Glutamatergic neuron (in vitro differentiated cells): ENCODE measurements at regions not wholly inside any gene's neighbourhood (a gene's known extent, or its start where the extent isn't known, plus 50 kb on each side); places are given as distances from the start of the nearest gene placed in this dataset.

Source experiments
- DNase-seq: peaks from one replicate; pipeline ENCODE4 v3.0.0; 2022
- H3K27ac Mint-ChIP-seq: one replicate; pipeline ENCODE4 v1.8.0; 2020; ENCODE audit warnings: mild to moderate bottlenecking, mixed read lengths, inconsistent platforms; ENCODE audit not compliant: unreplicated experiment
- H3K27me3 Mint-ChIP-seq: one replicate; pipeline ENCODE4 v1.8.0; 2020; ENCODE audit warnings: mild to moderate bottlenecking, moderate library complexity, mixed read lengths, inconsistent platforms; ENCODE audit not compliant: unreplicated experiment
- H3K36me3 Mint-ChIP-seq: one replicate; pipeline ENCODE4 v1.8.0; 2020; ENCODE audit warnings: mild to moderate bottlenecking, mixed read lengths, inconsistent platforms; ENCODE audit not compliant: unreplicated experiment
- H3K4me1 Mint-ChIP-seq: one replicate; pipeline ENCODE4 v1.8.0; 2020; ENCODE audit warnings: mild to moderate bottlenecking, low read depth, mixed read lengths, inconsistent platforms; ENCODE audit not compliant: unreplicated experiment
- H3K4me3 Mint-ChIP-seq: one replicate; pipeline ENCODE4 v1.8.0; 2020; ENCODE audit warnings: mild to moderate bottlenecking, mixed read lengths, inconsistent platforms; ENCODE audit not compliant: unreplicated experiment
- H3K9me3 Mint-ChIP-seq: one replicate; pipeline ENCODE4 v1.8.0; 2020; ENCODE audit warnings: mild to moderate bottlenecking, moderate library complexity, mixed read lengths, inconsistent platforms; ENCODE audit not compliant: unreplicated experiment
- TF ChIP-seq, protein P1 (sequence below): fragments of 200-600 bp; sonication (generic); IDR thresholded peaks from one replicate; pipeline ENCODE4 v1.5.0; 2021; ENCODE audit not compliant: partially characterized antibody, unreplicated experiment

GRCh38 chr1:229207916-229208315 is 63.0 kb upstream of the RAB4A start:
- no peak for DNase-seq

GRCh38 chr1:229208481-229208880 is 62.4 kb upstream of the RAB4A start:
- TF ChIP-seq, protein P1, sequence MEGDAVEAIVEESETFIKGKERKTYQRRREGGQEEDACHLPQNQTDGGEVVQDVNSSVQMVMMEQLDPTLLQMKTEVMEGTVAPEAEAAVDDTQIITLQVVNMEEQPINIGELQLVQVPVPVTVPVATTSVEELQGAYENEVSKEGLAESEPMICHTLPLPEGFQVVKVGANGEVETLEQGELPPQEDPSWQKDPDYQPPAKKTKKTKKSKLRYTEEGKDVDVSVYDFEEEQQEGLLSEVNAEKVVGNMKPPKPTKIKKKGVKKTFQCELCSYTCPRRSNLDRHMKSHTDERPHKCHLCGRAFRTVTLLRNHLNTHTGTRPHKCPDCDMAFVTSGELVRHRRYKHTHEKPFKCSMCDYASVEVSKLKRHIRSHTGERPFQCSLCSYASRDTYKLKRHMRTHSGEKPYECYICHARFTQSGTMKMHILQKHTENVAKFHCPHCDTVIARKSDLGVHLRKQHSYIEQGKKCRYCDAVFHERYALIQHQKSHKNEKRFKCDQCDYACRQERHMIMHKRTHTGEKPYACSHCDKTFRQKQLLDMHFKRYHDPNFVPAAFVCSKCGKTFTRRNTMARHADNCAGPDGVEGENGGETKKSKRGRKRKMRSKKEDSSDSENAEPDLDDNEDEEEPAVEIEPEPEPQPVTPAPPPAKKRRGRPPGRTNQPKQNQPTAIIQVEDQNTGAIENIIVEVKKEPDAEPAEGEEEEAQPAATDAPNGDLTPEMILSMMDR = no peak
- peaks cover 6% of the 10 kb centered on the region for H3K36me3 Mint-ChIP-seq
- H3K27me3 Mint-ChIP-seq = peaks cover 2% of the 10 kb centered on the region
- DNase-seq = no peak
- H3K4me3 Mint-ChIP-seq = no peak overlapping the region
- peaks cover 3% of the 10 kb centered on the region for H3K9me3 Mint-ChIP-seq
- H3K27ac Mint-ChIP-seq = no peak overlapping the region
- peaks cover 8% of the 10 kb centered on the region for H3K4me1 Mint-ChIP-seq

More at GRCh38 chr1:229207916-229208315, 63.0 kb upstream of the RAB4A start:
- TF ChIP-seq, protein P1 = no peak
- no peak overlapping the region for H3K4me3 Mint-ChIP-seq
- H3K36me3 Mint-ChIP-seq = peaks cover 6% of the 10 kb centered on the region
- peaks cover 2% of the 10 kb centered on the region for H3K27me3 Mint-ChIP-seq
- no peak overlapping the region for H3K27ac Mint-ChIP-seq
- H3K4me1 Mint-ChIP-seq = peaks cover 12% of the 10 kb centered on the region
- H3K9me3 Mint-ChIP-seq = peaks cover 3% of the 10 kb centered on the region

DNA sequence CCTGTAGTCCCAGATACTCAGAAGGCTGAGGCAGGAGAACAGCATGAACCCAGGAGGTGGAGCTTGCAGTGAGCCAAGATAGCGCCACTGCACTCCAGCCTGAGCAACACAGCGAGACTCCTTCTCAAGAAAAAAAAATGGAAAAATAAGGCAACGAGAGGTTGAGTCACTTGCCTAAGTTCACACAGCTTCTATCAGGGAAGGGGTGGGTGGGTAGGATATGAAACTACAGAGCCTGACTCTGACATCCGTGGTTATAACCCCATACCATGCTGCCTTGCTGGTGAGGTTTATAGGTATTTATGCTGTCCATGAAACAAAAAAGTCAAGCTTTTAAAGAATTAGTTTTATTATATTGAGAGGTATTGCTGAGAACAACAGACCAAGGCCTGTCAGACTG is 61.5 kb upstream of the RAB4A start:
- H3K27me3 Mint-ChIP-seq = peaks cover 2% of the 10 kb centered on the region
- H3K27ac Mint-ChIP-seq = no peak overlapping the region
- peaks cover 8% of the 10 kb centered on the region for H3K4me1 Mint-ChIP-seq
- DNase-seq = no peak
- TF ChIP-seq, protein P1 = no peak
- peaks cover 6% of the 10 kb centered on the region for H3K36me3 Mint-ChIP-seq
- H3K9me3 Mint-ChIP-seq = peaks cover 3% of the 10 kb centered on the region
- H3K4me3 Mint-ChIP-seq = no peak overlapping the region

- Mint-ChIP-seq H3K9me3 (peaks cover 3% of the 10 kb centered on the region), H3K4me3 (no peak overlapping the region), H3K4me1 (peaks cover 8% of the 10 kb centered on the region), H3K27ac (no peak overlapping the region), H3K27me3 (peaks cover 2% of the 10 kb centered on the region), H3K36me3 (peaks cover 6% of the 10 kb centered on the region)
- DNase-seq = no peak
- TF ChIP-seq, protein P1 = no peak
Observed at GRCh38 chr1:229209816-229210215, 61.1 kb upstream of the RAB4A start.

DNA sequence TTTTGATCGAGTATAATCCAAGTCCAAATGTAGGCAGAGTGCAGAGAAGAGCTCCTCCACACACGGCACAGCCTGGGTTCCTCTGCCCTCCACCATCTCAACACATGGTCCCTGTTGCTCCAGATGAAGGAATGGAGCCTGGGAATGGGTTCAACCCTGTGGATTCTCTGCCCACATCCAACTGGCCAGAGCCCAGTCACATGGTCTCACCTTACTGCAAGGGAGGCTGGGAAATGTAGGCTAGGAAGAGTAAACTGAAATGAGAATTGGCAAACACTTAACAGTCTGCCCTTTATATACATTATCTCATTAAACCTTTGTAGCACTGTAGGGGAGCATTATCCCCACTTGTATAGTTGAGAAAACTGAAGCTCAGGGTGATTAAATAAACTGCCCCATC is 60.1 kb upstream of the RAB4A start:
- no peak overlapping the region for H3K27ac Mint-ChIP-seq
- TF ChIP-seq, protein P1 = no peak

More for the DNA sequence above, 60.1 kb upstream of the RAB4A start:
- peaks cover 6% of the 10 kb centered on the region for H3K36me3 Mint-ChIP-seq
- H3K4me1 Mint-ChIP-seq = peaks cover 4% of the 10 kb centered on the region
- no peak overlapping the region for H3K4me3 Mint-ChIP-seq
- no peak for DNase-seq
- peaks cover 3% of the 10 kb centered on the region for H3K9me3 Mint-ChIP-seq
- H3K27me3 Mint-ChIP-seq = peaks cover 2% of the 10 kb centered on the region
